22Rv1 (cell line): ENCODE measurements at regions not wholly inside any gene's neighbourhood (a gene's known extent, or its start where the extent isn't known, plus 50 kb on each side); places are given as distances from the start of the nearest gene placed in this dataset.
A peak's percentile ranks its signal among the peaks of the same experiment; 100 is the strongest.

Experiments used
- CTCF ChIP-seq: fragments of 450-650 bp; IDR thresholded peaks from 2 replicates; pipeline ENCODE4 v1.5.1; 2017; ENCODE audit warnings: mild to moderate bottlenecking
- ZFX ChIP-seq: fragments of 450-650 bp; IDR thresholded peaks from 2 replicates; pipeline ENCODE4 v1.6.1; 2017; ENCODE audit warnings: antibody characterized with exemption, borderline replicate concordance

- TF ChIP-seq CTCF (peak; percentile 40), ZFX (no peak)
These were observed 55.4 kb upstream of the GLI2 start for GRCh38 chr2:120680136-120680761.
